KOPT-K1 (cell line): ENCODE measurements at regions not wholly inside any gene's neighbourhood (a gene's known extent, or its start where the extent isn't known, plus 50 kb on each side); places are given as distances from the start of the nearest gene placed in this dataset.

Source experiments
- H3K27ac ChIP-seq: fragments of 200-600 bp; sonication (generic); 2 replicates; pipeline ENCODE4 v1.5.1; 2016; ENCODE audit warnings: antibody characterized with exemption, mild to moderate bottlenecking, low read depth, low read length; ENCODE audit not compliant: poor library complexity, severe bottlenecking
- H3K36me3 ChIP-seq: fragments of 200-600 bp; sonication (generic); 2 replicates; pipeline ENCODE4 v1.5.1; 2017; ENCODE audit warnings: antibody characterized with exemption, mild to moderate bottlenecking, low read length, moderate library complexity; ENCODE audit not compliant: insufficient read depth
- H3K9me3 ChIP-seq: fragments of 200-600 bp; sonication (generic); 2 replicates; pipeline ENCODE4 v1.5.1; 2017; ENCODE audit warnings: antibody characterized with exemption, low read length, mild to moderate bottlenecking; ENCODE audit not compliant: insufficient read depth, poor library complexity, severe bottlenecking

DNA sequence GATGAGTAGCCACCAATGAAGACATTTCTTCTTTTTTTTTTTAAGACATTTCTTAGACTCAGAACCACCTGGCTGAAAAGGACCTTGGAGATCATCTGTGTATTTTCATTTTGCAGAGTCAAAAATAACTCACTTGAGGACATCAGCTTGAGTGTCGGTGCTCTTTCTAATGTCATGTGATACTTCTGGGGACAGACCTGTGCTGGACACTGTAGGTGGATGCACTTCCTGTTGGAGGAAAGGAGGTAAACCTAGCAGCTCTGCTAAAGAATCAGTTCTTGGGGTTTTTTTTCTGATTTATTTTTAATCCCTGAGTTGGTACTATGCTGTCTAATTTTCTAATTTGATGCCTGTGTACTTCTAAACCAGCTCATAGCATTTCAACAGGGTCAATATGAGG is 283.9 kb upstream of the CRIM1 start:
- no peak overlapping the region for H3K27ac ChIP-seq
- H3K9me3 ChIP-seq: no peaks in the 10 kb centered on the region
- no peaks in the 10 kb centered on the region for H3K36me3 ChIP-seq

DNA sequence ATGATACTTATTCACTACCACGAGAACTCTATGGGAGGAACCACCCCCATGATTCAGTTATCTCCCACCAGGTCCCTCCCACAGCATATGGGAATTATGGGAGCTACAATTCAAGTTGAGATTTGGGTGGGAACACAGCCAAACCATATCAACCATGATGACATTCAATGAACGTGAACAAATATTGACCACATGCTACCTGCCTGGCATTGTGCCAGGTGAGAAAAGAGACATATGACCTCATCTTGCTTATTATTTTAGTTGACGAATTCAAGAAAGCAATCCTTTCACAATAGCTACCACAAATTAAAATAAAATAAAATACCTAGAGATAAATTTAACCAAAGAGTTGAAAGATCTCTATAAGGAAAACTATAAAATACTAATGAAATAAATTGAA is 286.5 kb upstream of the CRIM1 start:
- Histone ChIP-seq H3K36me3 (no peaks in the 10 kb centered on the region), H3K27ac (no peak overlapping the region), H3K9me3 (no peaks in the 10 kb centered on the region)

DNA sequence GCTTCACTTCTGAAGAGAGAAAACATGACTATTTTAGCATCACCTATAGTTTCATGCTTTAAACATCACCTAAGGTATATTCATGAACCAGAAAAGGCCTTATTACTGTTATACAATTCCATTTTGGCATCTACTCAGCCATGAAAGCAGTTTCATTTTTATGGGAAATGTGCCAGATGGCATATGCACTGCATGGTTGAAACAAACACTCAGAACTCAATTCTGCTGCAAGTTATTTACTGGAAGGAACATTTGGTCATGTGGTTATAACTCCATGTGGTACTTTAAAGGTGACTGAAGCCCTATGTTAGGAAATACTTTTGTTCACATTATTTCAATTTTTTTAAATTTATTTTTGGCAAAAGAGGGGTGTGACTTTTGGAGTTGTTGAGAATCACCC is 287.5 kb upstream of the CRIM1 start:
- no peaks in the 10 kb centered on the region for H3K9me3 ChIP-seq
- H3K36me3 ChIP-seq: no peaks in the 10 kb centered on the region
- H3K27ac ChIP-seq: no peak overlapping the region

DNA sequence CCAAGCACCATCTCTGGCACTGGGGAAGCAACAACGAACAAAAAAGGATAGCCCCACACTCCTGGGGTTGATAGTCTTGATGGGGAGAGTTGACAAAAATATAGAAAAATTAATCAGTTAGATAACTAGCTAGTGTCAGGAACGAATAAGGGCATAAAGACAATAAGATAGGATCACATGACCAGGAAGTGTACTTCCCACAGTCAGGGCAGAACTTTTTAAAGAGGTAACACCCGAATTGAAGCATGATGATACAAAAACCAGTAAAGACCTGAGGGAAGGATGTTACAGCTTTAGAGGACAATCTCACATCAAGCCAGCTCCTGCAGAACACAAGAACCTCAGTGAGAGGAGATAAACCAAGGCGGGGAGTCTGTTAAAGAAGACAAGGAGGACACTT is 295.4 kb upstream of the CRIM1 start:
- Histone ChIP-seq H3K36me3 (no peaks in the 10 kb centered on the region), H3K27ac (no peak overlapping the region), H3K9me3 (no peaks in the 10 kb centered on the region)

DNA sequence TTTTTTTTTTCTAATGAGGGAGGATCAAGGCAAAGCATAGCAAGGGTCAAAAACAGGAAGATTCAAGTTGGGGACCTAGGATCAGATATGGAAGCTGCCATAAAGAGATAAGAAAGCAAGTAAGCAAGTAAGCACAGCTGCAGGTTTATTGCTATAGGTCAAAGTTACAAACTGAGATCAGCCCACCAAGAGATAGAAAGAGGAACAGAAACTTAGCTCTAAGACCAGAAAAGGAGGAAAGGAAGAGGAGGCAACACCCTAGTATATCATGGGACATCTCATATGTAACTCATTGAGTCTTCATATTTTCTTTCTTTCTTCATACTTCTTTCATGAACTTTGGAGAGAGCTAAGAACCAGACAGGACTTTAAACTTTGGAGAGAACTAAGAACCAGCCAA is 295.9 kb upstream of the CRIM1 start:
- Histone ChIP-seq H3K27ac (no peak overlapping the region), H3K9me3 (no peaks in the 10 kb centered on the region), H3K36me3 (no peaks in the 10 kb centered on the region)

DNA sequence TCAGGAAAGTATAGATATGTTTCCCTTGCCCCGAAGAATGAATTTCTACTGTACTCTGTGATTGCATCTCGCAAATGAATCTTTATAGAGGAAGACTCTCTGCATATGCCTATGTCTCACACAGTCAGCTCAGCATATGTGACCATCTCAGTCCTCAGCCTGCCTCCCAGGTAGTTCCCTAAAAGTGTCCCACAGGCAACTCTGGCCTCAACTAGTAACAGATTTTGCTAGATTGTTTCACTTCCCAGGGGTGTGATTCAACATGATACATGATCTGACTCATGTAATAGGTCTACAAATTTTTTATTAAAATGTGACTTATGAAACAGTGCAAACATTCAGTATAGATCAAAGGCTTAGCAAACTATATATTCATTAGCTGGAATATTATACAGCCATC is 296.6 kb upstream of the CRIM1 start:
- Histone ChIP-seq H3K9me3 (no peaks in the 10 kb centered on the region), H3K27ac (no peak overlapping the region)

DNA sequence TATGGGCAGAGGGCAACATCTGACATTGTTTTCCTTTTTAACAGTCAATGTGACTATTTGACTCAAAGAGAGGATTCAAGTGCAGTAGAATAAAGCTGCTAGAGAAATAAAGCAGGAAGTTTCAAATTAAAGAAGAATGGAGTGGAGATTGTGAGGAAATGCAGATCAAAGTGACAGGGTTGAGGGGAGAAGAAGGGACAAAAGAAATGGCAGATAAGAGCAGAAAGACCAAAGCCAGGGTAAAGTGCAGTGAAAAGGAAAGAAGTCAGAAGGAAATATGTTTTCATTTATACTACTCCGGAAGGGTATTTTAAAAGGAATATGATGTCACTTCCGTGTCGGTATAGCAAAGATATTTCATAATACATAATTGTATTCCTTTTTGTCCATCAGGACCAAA is 297.5 kb upstream of the CRIM1 start:
- Histone ChIP-seq H3K36me3 (no peaks in the 10 kb centered on the region), H3K27ac (no peak overlapping the region), H3K9me3 (no peaks in the 10 kb centered on the region)

More for the DNA sequence above, 296.6 kb upstream of the CRIM1 start:
- no peaks in the 10 kb centered on the region for H3K36me3 ChIP-seq

DNA sequence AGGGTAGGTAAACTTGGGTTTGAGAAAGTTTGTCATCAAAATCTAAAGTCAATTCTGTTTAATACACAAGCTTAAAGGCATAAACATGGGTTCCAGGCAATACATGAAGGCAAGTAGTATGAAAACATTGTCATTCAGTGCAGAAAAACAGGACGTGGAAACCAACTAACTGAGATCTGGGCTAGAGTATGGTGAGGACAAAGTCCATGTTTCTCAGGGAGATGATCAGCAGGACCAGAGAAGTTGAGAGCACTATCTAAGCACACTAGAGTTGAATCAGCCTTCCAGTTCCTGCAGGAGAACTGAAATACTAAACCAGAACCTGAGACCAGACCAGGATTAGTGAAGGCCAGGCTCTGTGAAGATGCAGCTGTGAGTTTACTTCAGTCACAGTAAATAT is 302.8 kb upstream of the CRIM1 start:
- H3K36me3 ChIP-seq: no peaks in the 10 kb centered on the region
- no peaks in the 10 kb centered on the region for H3K9me3 ChIP-seq
- H3K27ac ChIP-seq: no peak overlapping the region

DNA sequence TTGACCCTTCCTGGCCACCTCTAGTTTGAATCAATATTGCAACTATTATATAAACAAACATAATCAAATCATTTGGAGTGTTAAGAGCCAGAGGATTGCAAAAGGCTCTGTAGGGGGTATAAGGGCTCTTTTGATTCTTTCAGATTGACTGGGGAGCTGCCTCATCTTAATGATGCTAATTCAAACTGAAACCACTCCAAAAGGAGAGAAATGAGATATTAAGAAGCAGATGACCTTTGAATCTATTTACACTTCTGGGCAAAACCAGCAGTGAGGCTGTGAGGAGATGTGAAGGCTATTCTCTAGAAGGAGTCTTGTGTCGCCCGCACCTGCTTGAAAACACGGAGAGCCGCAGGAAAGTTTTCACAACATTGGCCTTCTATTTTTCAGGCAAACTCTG is 311.2 kb upstream of the CRIM1 start:
- no peak overlapping the region for H3K27ac ChIP-seq
- H3K36me3 ChIP-seq: no peaks in the 10 kb centered on the region
- H3K9me3 ChIP-seq: no peaks in the 10 kb centered on the region

DNA sequence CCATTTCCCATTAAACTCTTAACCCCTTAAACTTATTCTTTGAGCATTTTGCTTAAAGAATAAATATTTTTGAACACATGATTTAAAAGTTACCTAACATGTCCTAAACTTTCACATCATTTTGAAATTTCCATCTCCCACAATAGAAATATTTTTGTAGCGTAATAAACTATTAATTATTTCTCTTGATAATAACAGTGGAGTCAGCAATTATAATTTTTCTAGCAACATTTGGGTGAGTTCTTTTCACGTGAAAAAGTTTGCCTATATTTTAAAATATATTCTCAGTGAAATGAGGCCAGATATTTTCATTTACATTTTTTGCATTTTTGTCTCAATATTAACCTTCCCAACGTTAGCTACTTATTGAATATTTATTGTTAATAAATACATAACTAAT is 320.4 kb upstream of the CRIM1 start:
- Histone ChIP-seq H3K36me3 (no peaks in the 10 kb centered on the region), H3K9me3 (no peaks in the 10 kb centered on the region), H3K27ac (no peak overlapping the region)

DNA sequence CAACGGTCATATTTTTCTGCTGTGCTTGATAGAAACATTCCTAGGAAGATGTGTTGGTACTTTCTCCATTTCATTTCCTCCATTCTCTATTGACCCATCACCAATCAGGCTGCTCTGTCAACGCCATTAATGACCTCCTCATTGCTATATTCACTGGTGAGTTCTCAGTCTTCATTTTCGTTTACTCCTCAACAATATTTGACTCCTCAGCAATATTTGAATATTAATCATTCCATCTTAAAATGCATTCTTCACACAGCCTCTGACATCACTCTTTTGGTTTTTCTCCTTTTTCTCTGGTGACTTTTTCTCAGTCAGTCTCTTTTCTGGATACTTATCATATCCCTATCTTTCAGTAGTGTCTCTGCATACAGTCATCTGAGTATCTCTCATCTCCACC is 323.5 kb upstream of the CRIM1 start:
- no peaks in the 10 kb centered on the region for H3K9me3 ChIP-seq
- no peak overlapping the region for H3K27ac ChIP-seq
- H3K36me3 ChIP-seq: no peaks in the 10 kb centered on the region

DNA sequence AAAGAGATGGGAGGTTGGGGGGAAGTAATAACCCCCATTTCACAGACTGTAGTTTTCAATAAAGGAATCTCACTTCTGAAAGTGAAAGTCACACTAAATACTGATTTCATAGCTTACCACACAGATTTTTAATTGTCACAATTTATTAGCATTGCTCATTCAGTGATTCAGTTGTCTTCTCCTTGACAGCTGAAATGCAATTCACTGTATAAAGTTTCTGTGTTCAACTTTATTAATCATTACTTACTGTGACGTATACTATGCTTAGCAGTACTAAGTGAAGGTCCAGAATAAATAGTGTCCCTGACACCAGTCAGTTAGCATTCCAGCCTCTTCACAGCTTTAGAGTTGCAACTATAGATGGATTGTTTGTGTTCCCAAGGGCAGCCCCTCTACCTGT is 324.1 kb upstream of the CRIM1 start:
- no peaks in the 10 kb centered on the region for H3K9me3 ChIP-seq
- no peak overlapping the region for H3K27ac ChIP-seq
- no peaks in the 10 kb centered on the region for H3K36me3 ChIP-seq

DNA sequence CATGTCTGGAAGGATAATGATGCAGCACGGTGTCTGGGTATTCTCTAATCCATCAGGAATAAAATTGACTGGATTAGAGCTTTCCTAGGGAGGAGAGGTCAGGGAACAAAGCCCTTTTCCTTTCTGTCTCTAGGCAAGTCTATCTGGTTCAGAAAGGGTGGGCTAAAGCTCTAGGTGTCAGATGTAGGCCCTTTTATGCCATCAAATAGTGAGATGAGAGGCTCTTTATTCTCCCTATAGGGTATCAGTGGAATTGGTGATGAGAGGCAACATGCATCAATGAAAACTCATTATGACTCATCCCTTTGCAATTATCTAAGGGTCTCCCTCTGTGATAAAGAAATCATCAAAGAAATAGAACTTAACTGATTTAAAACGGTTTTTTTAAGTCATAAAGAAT is 328.0 kb upstream of the CRIM1 start:
- H3K9me3 ChIP-seq: no peaks in the 10 kb centered on the region
- H3K36me3 ChIP-seq: no peaks in the 10 kb centered on the region
- no peak overlapping the region for H3K27ac ChIP-seq

DNA sequence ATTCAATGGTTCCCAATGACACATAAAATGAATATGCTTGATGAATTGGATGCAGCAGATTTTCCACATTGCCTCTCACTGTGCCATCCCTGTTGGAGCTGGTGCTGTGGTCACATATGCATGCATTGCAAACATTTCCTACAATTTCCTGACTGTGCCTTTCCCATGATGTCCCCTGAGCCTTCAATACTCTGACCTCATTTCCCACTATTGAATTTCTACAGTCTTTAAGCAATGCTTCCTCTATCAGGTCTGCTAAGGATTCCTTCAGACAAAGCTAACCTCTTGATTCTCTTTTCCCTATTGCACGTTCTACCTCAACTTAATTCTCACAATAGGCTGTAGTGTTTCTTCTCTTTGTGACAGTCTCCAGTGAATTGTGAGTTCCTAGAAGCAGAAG is 342.5 kb upstream of the CRIM1 start:
- no peak overlapping the region for H3K27ac ChIP-seq
- no peaks in the 10 kb centered on the region for H3K9me3 ChIP-seq
- H3K36me3 ChIP-seq: no peaks in the 10 kb centered on the region

DNA sequence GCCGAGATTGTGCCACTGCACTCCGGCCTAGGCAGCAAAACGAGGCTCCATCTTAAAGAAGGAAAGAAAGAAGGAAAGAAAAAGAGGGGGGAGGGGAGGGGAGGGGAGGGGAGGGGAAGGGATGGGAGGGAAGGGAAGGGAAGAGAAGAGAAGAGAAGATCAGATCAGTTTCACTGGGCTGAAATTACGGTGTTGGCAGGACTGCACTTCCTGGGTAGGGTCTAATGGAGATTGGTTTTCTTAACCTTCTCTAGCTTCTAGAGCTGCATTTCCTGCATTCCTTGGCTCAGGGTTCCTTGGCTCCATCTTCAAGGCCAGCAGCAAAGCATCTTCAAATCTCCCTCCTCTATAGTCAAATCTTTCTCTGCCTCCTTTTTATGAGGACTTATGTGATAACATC is 349.1 kb upstream of the CRIM1 start:
- no peaks in the 10 kb centered on the region for H3K36me3 ChIP-seq
- H3K27ac ChIP-seq: no peak overlapping the region
- no peaks in the 10 kb centered on the region for H3K9me3 ChIP-seq

DNA sequence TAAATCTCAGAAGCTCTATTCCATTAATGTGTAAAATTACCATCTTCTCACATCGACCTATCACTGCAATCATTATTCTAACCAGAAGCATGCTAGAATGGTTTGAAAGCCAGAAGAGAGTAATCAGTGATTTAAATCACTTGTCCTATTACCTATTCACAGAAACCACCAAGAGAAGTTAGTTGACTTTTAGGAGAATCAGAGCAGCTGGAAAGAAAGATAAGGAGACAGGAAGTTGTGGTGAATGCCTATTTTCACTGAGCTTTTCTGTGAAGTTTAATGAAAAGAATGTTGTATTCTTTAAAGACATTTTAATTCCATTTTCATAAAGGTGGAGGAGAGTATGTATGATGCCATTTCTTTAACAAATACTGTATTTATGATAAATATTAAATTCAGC is 352.6 kb upstream of the CRIM1 start:
- no peaks in the 10 kb centered on the region for H3K36me3 ChIP-seq
- H3K27ac ChIP-seq: no peak overlapping the region
- H3K9me3 ChIP-seq: no peaks in the 10 kb centered on the region

DNA sequence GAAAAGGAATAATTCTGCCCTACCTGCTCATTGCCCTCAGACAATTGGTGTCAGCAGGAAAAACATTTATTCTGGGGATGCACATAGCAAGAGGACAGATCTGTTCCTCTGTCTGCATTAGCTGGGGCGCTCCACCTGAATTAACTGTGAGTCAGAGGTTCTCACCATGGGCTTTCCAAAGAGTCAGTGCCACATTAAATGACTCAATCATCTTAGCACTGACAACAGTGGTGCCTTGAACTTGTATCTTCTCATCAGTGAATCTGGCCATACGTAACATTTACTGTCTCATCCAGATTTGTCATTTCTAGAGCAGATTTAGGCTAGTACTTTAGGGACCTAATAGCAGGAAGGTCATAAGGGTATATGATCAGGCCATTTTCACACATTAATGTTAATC is 358.1 kb upstream of the CRIM1 start:
- H3K27ac ChIP-seq: no peak overlapping the region

More for the DNA sequence above, 358.1 kb upstream of the CRIM1 start:
- no peaks in the 10 kb centered on the region for H3K9me3 ChIP-seq
- H3K36me3 ChIP-seq: no peaks in the 10 kb centered on the region
